ENCODE measurements at regions not wholly inside any gene's neighbourhood (a gene's known extent, or its start where the extent isn't known, plus 50 kb on each side); places are given as distances from the start of the nearest gene placed in this dataset.

DNA sequence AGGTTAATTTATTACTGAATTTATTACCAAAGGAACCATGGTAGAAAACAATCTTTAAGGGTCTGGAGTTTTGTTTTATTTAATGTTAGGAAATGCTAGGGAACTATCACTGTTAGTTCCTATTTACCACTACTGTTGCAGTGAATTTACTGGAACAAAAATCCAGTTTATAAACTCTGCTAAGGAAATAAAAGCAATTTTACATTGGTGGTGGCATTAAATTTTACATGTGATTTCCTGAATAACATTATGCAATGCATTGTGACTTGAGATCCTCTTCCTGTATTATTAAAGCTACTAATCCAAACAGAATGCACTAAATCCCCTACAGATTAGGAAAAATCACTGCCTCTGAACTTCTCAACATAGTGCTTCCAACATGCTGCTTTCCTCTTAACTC lies 599.5 kb upstream of the PTGER4 start:
- no peak for TF ChIP-seq ZFX (IDR thresholded peaks at IDR 0.05)
- TF ChIP-seq, protein P1, sequence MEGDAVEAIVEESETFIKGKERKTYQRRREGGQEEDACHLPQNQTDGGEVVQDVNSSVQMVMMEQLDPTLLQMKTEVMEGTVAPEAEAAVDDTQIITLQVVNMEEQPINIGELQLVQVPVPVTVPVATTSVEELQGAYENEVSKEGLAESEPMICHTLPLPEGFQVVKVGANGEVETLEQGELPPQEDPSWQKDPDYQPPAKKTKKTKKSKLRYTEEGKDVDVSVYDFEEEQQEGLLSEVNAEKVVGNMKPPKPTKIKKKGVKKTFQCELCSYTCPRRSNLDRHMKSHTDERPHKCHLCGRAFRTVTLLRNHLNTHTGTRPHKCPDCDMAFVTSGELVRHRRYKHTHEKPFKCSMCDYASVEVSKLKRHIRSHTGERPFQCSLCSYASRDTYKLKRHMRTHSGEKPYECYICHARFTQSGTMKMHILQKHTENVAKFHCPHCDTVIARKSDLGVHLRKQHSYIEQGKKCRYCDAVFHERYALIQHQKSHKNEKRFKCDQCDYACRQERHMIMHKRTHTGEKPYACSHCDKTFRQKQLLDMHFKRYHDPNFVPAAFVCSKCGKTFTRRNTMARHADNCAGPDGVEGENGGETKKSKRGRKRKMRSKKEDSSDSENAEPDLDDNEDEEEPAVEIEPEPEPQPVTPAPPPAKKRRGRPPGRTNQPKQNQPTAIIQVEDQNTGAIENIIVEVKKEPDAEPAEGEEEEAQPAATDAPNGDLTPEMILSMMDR (conservative IDR thresholded peaks at IDR 0.05), result no peak

DNA sequence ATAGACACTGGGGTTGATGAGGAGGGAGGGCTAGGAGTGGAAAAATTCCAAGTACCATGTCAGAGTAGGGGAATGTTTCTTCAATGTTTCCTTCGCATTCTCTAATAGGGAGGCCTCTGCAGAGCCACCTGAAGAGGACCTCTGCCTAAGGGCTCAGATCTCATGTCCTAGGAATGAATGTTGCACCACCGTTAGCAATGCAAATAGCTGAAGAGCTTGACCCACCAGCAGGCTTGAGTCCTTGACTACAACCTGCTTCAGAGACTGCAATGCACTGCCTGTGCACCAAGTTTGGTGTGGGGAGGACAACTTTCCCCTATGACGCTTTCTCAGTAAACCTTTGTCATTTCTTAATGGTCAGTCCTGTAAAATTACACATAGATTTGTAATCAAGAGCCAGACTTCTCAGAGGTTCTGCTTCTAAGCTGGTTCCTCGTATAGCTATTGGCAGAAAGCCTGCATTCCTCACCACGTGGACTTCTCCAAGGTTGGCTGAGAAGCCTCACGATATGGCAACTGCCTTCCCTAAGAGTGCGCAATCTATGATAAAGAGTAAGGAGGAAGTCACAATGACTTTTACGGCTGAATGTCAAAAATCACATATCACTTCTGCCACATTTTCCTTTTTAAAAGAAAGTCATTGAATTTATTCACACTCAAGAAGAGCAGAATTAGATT lies 600.7 kb upstream of the PTGER4 start:
- TF ChIP-seq ZFX (IDR thresholded peaks at IDR 0.05), result no peak
- TF ChIP-seq, protein P1 (conservative IDR thresholded peaks at IDR 0.05), result no peak
- no peak overlapping the region for H3K27ac ChIP-seq

More for the DNA sequence above, 599.5 kb upstream of the PTGER4 start:
- no peak overlapping the region for H3K27ac ChIP-seq

DNA sequence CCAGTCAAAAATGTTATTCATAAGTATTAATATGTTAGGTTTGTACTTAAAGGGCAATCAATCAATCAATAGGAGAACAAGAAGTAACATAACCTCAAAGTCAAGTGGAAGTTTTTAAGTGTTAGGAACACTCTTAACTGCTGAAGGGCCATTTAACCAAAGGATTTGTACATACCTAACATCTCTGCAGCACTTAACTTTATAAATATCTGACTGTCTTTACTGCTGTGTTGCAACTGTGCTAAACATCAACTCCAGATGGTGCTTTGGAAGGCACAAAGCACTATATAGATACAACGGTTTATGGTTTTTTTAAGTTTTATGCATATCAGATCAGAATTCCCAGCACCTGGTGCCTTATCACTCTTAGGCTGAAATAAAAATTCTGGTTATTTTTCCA lies 604.9 kb upstream of the PTGER4 start:
- no peak overlapping the region for H3K27ac ChIP-seq
- TF ChIP-seq, protein P1 (conservative IDR thresholded peaks at IDR 0.05), result no peak
- TF ChIP-seq ZFX (IDR thresholded peaks at IDR 0.05), result no peak

DNA sequence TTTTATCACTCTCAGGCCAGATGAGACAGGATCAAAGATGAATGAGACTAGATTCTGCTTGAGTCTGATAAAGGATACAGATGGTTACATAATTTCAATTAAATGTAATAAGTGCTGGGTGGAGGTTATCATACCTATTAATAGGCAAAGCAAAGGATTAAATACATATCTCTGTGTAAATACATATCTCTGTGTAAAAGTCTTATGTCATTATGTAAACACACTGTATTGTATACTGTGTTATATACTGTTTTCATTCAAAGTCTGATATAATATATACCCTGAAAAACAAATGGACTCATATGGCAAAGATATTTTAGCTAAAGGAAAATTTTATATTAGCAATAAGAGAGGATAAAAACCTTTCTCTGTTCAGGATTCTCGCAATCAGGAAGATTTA lies 605.8 kb upstream of the PTGER4 start:
- no peak overlapping the region for H3K27ac ChIP-seq
- TF ChIP-seq ZFX (IDR thresholded peaks at IDR 0.05), result no peak
- TF ChIP-seq, protein P1 (conservative IDR thresholded peaks at IDR 0.05), result no peak

DNA sequence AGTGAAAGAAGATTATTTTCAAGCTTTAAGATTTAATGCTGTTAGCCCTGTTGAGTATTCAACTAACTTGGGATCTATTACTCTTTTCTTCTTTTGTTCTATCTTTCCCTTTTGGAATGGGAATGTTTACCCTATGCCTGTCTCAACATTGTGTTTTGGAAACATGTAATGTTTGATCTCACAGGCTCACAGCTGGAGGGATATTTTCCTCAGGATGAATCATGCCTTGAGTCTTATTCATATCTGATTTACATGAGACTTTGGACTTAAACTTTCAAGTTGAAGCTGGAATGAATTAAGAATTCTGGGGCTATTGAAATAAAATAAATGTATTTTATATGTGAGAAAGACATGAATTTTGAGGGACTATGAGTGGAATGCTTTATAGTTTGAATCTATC lies 607.8 kb upstream of the PTGER4 start:
- TF ChIP-seq, protein P1 (conservative IDR thresholded peaks at IDR 0.05), result no peak
- TF ChIP-seq ZFX (IDR thresholded peaks at IDR 0.05), result no peak
- H3K27ac ChIP-seq, result no peak overlapping the region

DNA sequence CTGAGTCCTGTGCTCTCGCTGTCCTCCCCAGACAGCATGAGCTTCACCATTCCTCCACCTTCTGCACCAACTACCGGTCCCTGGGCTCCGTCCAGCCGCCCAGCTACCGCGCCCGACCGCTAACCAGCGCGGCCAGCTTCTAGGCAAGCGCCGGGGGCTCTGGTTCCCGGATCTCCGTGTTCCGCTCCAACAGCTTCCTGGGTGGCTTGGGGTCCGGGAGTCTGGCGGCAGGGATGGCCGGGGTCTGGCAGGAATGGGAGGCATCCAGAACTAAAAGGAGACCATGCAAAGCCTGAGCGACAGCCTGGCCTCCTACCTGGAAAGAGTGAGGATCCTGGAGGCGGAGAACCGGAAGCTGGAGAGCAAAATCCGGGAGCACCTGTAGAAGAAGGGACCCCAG lies 613.1 kb upstream of the PTGER4 start:
- TF ChIP-seq, protein P1 (conservative IDR thresholded peaks at IDR 0.05), result no peak
- TF ChIP-seq ZFX (IDR thresholded peaks at IDR 0.05), result no peak
- no peak overlapping the region for H3K27ac ChIP-seq

DNA sequence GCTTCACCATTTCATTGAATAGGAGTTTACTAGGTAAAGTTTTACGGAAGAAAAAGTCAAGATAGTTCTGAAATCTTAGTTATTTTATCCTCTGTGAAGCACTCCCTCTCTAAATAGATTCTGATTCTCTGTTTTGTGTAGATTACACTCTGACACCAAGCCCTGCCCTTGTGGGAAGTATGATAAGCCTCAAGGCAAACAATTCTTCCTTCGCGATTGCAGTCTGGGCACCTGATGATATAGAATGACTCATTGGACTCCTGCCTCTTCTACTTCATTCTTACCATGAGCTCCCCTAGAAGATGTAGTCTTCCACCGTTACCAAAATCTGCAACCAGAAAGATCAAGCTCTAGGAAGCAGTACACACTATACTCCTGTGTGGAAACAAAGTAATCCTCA lies 626.9 kb upstream of the PTGER4 start:
- H3K27ac ChIP-seq, result no peak overlapping the region
- no peak for TF ChIP-seq ZFX (IDR thresholded peaks at IDR 0.05)
- TF ChIP-seq, protein P1 (conservative IDR thresholded peaks at IDR 0.05), result no peak
